ENCODE measurements at regions not wholly inside any gene's neighbourhood (a gene's known extent, or its start where the extent isn't known, plus 50 kb on each side); places are given as distances from the start of the nearest gene placed in this dataset.

DNA sequence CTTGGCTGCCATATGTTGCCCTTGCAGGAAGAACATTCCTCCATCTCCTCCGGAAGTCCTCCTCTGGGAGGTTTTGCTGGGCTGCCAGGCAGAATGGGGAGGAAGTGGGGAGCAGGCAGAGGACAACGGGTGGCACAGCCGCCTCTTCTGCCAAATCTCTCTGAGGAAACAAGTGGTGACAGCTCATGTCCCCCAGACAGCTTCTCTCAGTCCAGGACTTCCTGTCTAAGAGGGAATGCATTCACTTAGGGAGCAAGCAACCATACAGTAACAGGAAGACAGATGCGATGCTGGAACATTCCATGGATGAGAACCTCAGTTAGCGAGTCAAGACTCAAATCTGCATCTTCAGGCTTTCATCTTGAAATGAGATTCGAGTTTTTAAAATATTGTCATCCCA lies 701.0 kb downstream of the SEMA5A start:
- TF ChIP-seq, protein P1, sequence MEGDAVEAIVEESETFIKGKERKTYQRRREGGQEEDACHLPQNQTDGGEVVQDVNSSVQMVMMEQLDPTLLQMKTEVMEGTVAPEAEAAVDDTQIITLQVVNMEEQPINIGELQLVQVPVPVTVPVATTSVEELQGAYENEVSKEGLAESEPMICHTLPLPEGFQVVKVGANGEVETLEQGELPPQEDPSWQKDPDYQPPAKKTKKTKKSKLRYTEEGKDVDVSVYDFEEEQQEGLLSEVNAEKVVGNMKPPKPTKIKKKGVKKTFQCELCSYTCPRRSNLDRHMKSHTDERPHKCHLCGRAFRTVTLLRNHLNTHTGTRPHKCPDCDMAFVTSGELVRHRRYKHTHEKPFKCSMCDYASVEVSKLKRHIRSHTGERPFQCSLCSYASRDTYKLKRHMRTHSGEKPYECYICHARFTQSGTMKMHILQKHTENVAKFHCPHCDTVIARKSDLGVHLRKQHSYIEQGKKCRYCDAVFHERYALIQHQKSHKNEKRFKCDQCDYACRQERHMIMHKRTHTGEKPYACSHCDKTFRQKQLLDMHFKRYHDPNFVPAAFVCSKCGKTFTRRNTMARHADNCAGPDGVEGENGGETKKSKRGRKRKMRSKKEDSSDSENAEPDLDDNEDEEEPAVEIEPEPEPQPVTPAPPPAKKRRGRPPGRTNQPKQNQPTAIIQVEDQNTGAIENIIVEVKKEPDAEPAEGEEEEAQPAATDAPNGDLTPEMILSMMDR (IDR thresholded peaks at IDR 0.05 in 8 of 11, conservative IDR thresholded peaks at IDR 0.05 in 3 of 11): no peak
- TF ChIP-seq POLR2A (IDR thresholded peaks at IDR 0.05): no peak
